C4-2B (cell line): ENCODE measurements at regions not wholly inside any gene's neighbourhood (a gene's known extent, or its start where the extent isn't known, plus 50 kb on each side); places are given as distances from the start of the nearest gene placed in this dataset.

Experiments
- CTCF ChIP-seq: fragments of 450-650 bp; conservative IDR thresholded peaks from 2 replicates; pipeline ENCODE4 v1.5.1; 2017; ENCODE audit warnings: mild to moderate bottlenecking
- ZFX ChIP-seq: fragments of 450-650 bp; IDR thresholded peaks from 2 replicates; pipeline ENCODE4 v1.6.1; 2017

GRCh38 chr6:50963952-50964351, 145.3 kb downstream of the TFAP2B start:
- no peak for TF ChIP-seq CTCF
- TF ChIP-seq ZFX = no peak
